Thoracic aorta (tissue), 2 donors: ENCODE measurements at regions not wholly inside any gene's neighbourhood (a gene's known extent, or its start where the extent isn't known, plus 50 kb on each side); places are given as distances from the start of the nearest gene placed in this dataset.

Experiments used
- ATAC-seq: fragments of 150-250 bp; one replicate; pipeline ENCODE4 v1.8.0; 2017; ENCODE audit warnings: low read depth; ENCODE audit not compliant: insufficient number of reproducible peaks, low FRiP score
- DNase-seq: peaks from one replicate; pipeline ENCODE4 v3.0.0-alpha.2; 2020; ENCODE audit warnings: low spot score
- H3K27ac ChIP-seq, 2 donors: fragments of 200-600 bp; sonication (generic); 1 replicate in 1 of 2; 2 replicates in 1 of 2; pipeline ENCODE4 v1.5.1; 2016; ENCODE audit warnings: mild to moderate bottlenecking in 2 of 2, moderate library complexity in 2 of 2
- H3K27me3 ChIP-seq: fragments of 200-600 bp; sonication (generic); replicated peaks from 2 replicates; pipeline ENCODE4 v1.6.0; 2016; ENCODE audit warnings: mild to moderate bottlenecking; ENCODE audit not compliant: insufficient read depth
- H3K36me3 ChIP-seq: fragments of 200-600 bp; sonication (generic); one replicate; pipeline ENCODE4 v1.5.1; 2016
- H3K4me1 ChIP-seq, 2 donors: fragments of 200-600 bp; sonication (generic); 1 replicate in 1 of 2; 2 replicates in 1 of 2; pipeline versions ENCODE4 v1.5.1 to v1.6.0; 2016; ENCODE audit warnings: low read depth in 2 of 2, mild to moderate bottlenecking in 1 of 2; ENCODE audit not compliant: control insufficient read depth in 1 of 2
- H3K4me3 ChIP-seq: fragments of 200-600 bp; sonication (generic); 2 replicates; pipeline ENCODE4 v1.5.1; 2016; ENCODE audit warnings: mild to moderate bottlenecking
- H3K9me3 ChIP-seq: fragments of 200-600 bp; sonication (generic); 2 replicates; pipeline ENCODE4 v1.5.1; 2016
- CTCF ChIP-seq: fragments of 200-600 bp; sonication (generic); IDR thresholded peaks from one replicate; pipeline ENCODE4 v1.5.1; 2019; ENCODE audit warnings: antibody characterized with exemption

DNA sequence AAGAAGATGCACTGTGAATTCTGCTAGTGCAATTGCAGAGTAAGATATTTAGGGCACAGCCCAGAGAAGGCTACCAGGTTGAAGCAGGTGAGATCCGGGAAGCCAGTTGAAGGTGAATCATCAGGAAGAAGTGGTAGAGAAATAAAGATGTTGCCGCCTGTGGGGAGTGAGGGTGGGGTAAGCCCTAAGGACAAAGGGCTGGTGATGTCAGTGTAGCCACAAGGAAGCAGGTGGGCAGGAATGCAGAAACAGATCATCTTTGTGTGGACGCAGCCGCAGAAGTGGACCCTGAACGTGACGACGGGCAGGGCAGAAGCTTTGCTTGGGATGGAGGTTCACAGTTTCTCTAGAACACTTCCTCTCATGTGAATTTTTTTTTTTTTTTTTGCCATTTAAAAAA lies 164.2 kb downstream of the ACTL7B start:
- no peak for TF ChIP-seq CTCF
- Histone ChIP-seq H3K9me3 (peaks cover 5% of the 10 kb centered on the region), H3K36me3 (no peaks in the 10 kb centered on the region), H3K27ac (no peak overlapping the region), H3K4me3 (no peak overlapping the region), H3K27me3 (no peaks in the 10 kb centered on the region), H3K4me1 (no peaks in the 10 kb centered on the region)
- no peak for ATAC-seq
- no peak for DNase-seq

DNA sequence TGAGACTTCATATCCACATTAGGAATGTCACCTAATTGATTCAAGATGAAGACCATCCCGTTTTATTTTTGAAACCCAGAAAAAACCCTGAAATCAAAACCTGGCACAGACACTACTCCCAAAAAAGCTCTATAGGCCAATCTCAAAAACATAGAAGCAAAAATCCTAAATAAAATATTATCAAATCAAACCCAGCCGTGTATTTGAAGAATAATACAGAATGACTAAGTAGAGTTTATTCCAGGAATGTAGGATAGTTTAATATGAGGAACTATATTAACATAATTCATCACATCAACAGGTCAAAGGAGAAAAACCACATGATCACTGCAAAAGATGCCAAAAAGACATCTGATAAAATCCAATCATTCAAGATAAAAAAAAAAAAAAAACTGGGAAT lies 167.1 kb downstream of the ACTL7B start:
- Histone ChIP-seq H3K27me3 (no peaks in the 10 kb centered on the region), H3K27ac (no peak overlapping the region), H3K36me3 (no peaks in the 10 kb centered on the region), H3K4me3 (no peak overlapping the region), H3K9me3 (peaks cover 5% of the 10 kb centered on the region), H3K4me1 (no peaks in the 10 kb centered on the region)
- no peak for ATAC-seq
- DNase-seq, result no peak
- TF ChIP-seq CTCF, result no peak

DNA sequence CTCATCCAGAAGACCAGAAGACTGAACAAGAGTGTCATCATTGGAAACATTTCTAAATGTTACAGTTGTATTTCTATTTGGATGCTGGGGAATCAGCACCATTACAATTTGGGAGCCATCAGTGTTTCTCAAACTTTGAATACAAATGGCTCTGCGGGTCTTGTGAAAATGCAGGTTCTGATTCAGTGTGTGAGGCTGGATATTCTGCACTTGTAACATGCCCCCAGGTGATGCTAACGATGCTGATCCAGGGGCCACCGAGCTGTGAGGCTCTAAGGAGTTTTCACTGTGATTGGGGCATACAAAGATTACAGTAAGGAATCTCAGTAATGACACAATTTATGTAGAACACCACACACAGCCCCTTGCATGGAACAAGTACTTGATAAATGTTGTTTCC lies 167.7 kb downstream of the ACTL7B start:
- Histone ChIP-seq H3K27me3 (no peaks in the 10 kb centered on the region), H3K4me1 (no peaks in the 10 kb centered on the region), H3K4me3 (no peak overlapping the region), H3K27ac (no peak overlapping the region), H3K36me3 (no peaks in the 10 kb centered on the region), H3K9me3 (peaks cover 5% of the 10 kb centered on the region)
- DNase-seq, result no peak
- TF ChIP-seq CTCF, result no peak
- ATAC-seq, result no peak

DNA sequence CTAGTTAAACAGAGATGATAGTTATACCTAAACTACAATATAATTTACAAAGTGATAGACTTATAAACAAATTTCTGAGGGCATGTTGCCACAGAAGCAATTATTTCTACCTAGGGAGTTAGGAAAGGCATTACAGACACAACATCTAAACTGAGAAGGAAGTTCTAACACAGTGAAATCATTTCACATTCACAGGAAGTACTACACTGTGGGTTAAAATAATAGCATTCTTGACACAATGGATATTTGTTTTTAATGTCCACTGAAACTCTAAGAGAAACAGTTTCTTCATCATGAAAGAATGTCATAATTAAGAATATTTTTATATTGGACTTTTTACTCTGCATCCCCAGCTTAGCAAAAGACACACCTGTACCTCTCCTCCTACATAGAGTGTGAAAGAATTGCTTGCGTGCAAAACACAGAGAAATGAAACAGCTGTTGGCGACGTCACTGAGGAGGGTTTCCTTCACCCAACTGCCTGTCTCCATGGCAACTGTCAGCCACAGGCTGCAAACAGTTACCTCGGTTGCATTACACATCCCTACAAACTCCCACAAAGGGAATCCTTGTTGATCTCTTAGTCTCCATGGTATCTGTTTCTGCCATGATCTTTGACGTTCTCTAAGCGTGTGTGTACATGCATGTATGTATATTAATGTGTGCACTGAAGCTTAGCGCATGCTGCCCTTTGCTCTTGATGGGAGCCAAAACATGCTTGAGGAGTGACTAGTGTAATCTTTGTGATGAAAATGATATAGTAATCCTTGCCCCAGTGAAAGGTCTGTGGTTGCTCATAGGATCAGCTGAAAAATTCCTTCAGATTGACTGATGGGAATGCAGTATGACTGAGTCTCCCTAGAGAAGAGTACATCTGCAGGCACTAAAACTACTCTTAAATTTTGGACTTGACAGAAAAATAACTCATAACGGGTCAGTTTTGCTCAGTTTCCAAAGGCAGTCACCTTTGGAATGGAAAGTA lies 168.5 kb downstream of the ACTL7B start:
- TF ChIP-seq CTCF, result no peak
- H3K27me3 ChIP-seq, result no peaks in the 10 kb centered on the region
- no peak overlapping the region for H3K27ac ChIP-seq
- no peaks in the 10 kb centered on the region for H3K4me1 ChIP-seq
- peaks cover 5% of the 10 kb centered on the region for H3K9me3 ChIP-seq
- no peaks in the 10 kb centered on the region for H3K36me3 ChIP-seq
- ATAC-seq (no peak), DNase-seq (no peak)
- no peak overlapping the region for H3K4me3 ChIP-seq

DNA sequence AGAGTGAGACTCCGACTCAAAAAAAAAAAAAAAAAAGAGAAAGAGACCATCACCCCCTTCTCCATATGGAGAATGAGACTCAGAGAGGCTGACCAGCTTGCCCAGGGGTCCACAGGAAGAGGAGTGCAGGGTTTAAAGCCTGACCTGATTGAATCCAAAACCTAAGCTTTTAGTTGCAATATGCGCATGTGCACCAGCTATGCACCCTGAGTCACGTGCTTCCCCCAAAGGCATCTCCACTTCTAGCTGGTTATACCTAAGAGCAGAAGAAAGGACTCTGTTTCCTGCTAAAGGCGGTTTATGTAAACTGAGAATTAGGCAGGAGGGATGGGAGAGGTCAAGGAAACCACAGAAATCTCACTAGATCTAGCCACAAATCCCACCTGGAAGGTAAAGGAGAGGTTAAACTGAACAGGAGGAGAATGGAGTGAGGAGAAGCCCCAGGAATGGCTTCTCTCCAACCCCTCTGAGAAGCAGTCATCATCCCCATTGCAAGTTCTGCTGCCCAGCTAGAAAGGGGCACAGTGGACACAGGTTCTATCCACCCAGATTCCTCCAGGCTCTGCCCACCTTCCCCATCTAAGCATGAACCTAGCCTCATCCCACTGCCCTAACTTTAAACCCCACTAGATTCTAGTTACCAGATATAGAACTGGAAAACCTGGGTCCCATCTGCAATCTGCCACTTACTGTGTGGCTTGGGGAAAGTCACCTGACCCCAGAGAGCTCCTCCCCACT lies 171.3 kb downstream of the ACTL7B start:
- no peak for TF ChIP-seq CTCF
- Histone ChIP-seq H3K4me1 (no peaks in the 10 kb centered on the region), H3K27me3 (no peaks in the 10 kb centered on the region), H3K9me3 (peaks cover 5% of the 10 kb centered on the region), H3K36me3 (no peaks in the 10 kb centered on the region), H3K4me3 (no peak overlapping the region), H3K27ac (no peak overlapping the region)
- no peak for DNase-seq
- no peak for ATAC-seq
